IMR-90 (cell line): ENCODE measurements at regions not wholly inside any gene's neighbourhood (a gene's known extent, or its start where the extent isn't known, plus 50 kb on each side); places are given as distances from the start of the nearest gene placed in this dataset.
A peak's percentile ranks its signal among the peaks of the same experiment; 100 is the strongest.

Source experiments
- ATAC-seq: fragments of 200-7000 bp; cut with Tn5 transposase; 2 replicates; pipeline ENCODE4 v1.9.1; 2020; ENCODE audit warnings: low read depth, mild to moderate bottlenecking, moderate library complexity
- BruUV-seq: library from RNA; stranded (reverse); fragments of 400-500 nt; replicated peaks from 2 replicates; lab custom pipeline; 2021; lab: Mats Ljungman, UMichigan
- CTCF ChIA-PET: fragments of 300-600 bp; formaldehyde crosslinking; extraction: SDS; loops from one replicate; lab custom pipeline; 2021; ENCODE audit warnings: antibody characterized with exemption; lab: Yijun Ruan, JAX
- POLR2A ChIA-PET: fragments of 300-600 bp; sonication (Branson Sonifier 250); formaldehyde crosslinking; loops from one replicate; lab custom pipeline; 2022; ENCODE audit warnings: antibody characterized with exemption; ENCODE audit not compliant: unreplicated experiment; lab: Charles Lee
- DNase-seq: peaks from one replicate; pipeline ENCODE4 v3.0.0; 2013
- H2AFZ ChIP-seq: replicated peaks from 2 replicates; pipeline ENCODE3; 2013; ENCODE audit warnings: low read length, mild to moderate bottlenecking; ENCODE audit not compliant: poor library complexity
- H2AK5ac ChIP-seq: 2 replicates; pipeline ENCODE4 v1.6.1; 2013; ENCODE audit warnings: low read depth, low read length, inconsistent platforms
- H2AK9ac ChIP-seq: replicated peaks from 2 replicates; pipeline ENCODE3; 2013; ENCODE audit warnings: mild to moderate bottlenecking, low read depth, low read length, moderate library complexity; ENCODE audit not compliant: poor library complexity
- H2BK120ac ChIP-seq: 2 replicates; pipeline ENCODE4 v1.6.1; 2013; ENCODE audit warnings: low read depth, low read length, inconsistent platforms
- H2BK15ac ChIP-seq: 3 replicates; pipeline ENCODE4 v1.6.1; 2013; ENCODE audit warnings: low read depth, low read length, inconsistent platforms
- H2BK20ac ChIP-seq: 2 replicates; pipeline ENCODE4 v1.6.1; 2013; ENCODE audit warnings: low read depth, mild to moderate bottlenecking, inconsistent platforms, low read length, moderate library complexity
- H2BK5ac ChIP-seq: 2 replicates; pipeline ENCODE4 v1.6.1; 2013; ENCODE audit warnings: mild to moderate bottlenecking, low read depth, low read length, inconsistent platforms; ENCODE audit not compliant: poor library complexity, severe bottlenecking
- H3K14ac ChIP-seq: replicated peaks from 2 replicates; pipeline ENCODE4 v1.6.1; 2013; ENCODE audit warnings: low read depth, low read length, inconsistent platforms
- H3K18ac ChIP-seq: 2 replicates; pipeline ENCODE4 v1.6.1; 2013; ENCODE audit warnings: low read depth, low read length, control low read depth
- H3K23ac ChIP-seq: 2 replicates; pipeline ENCODE4 v1.6.1; 2013; ENCODE audit warnings: low read depth, low read length, inconsistent platforms
- H3K27ac ChIP-seq: 2 replicates; pipeline ENCODE4 v1.5.1; 2013; ENCODE audit warnings: mild to moderate bottlenecking, control low read depth, low read length; ENCODE audit not compliant: insufficient read depth
- H3K27me3 ChIP-seq: 2 replicates; pipeline ENCODE4 v1.6.1; 2013; ENCODE audit warnings: low read length; ENCODE audit not compliant: control insufficient read depth, insufficient read depth
- H3K36me3 ChIP-seq: 2 replicates; pipeline ENCODE4 v1.6.1; 2013; ENCODE audit warnings: low read length, mixed read lengths; ENCODE audit not compliant: control insufficient read depth, insufficient read depth
- H3K4ac ChIP-seq: 2 replicates; pipeline ENCODE4 v1.6.1; 2013; ENCODE audit warnings: low read depth, low read length, inconsistent platforms
- H3K4me1 ChIP-seq: 2 replicates; pipeline ENCODE4 v1.6.1; 2013; ENCODE audit warnings: low read length, mixed read lengths; ENCODE audit not compliant: control insufficient read depth, insufficient read depth
- H3K4me2 ChIP-seq: 2 replicates; pipeline ENCODE4 v1.6.1; 2013; ENCODE audit warnings: low read depth, mild to moderate bottlenecking, control low read depth, low read length, moderate library complexity
- H3K4me3 ChIP-seq: 2 replicates; pipeline ENCODE4 v1.5.1; 2013; ENCODE audit warnings: low read depth, mild to moderate bottlenecking, control low read depth, low read length, moderate library complexity; ENCODE audit not compliant: insufficient read depth
- H3K56ac ChIP-seq: 2 replicates; pipeline ENCODE4 v1.6.1; 2013; ENCODE audit warnings: low read length, inconsistent platforms; ENCODE audit not compliant: insufficient read depth; ENCODE audit errors: extremely low read depth
- H3K79me1 ChIP-seq, 2 experiments: 2 replicates each; pipeline ENCODE4 v1.6.1; 2013; ENCODE audit warnings: low read length in 2 of 2, inconsistent platforms in 1 of 2, low read depth in 1 of 2
- H3K9ac ChIP-seq: 2 replicates; pipeline ENCODE4 v1.6.1; 2013; ENCODE audit warnings: low read depth, low read length, control low read depth
- H3K9me1 ChIP-seq: 2 replicates; pipeline ENCODE4 v1.6.1; 2013; ENCODE audit warnings: low read length, inconsistent platforms; ENCODE audit not compliant: insufficient read depth
- H3K9me3 ChIP-seq: 2 replicates; pipeline ENCODE4 v1.6.1; 2013; ENCODE audit warnings: low read length; ENCODE audit not compliant: control insufficient read depth, insufficient read depth
- H4K20me1 ChIP-seq: 2 replicates; pipeline ENCODE4 v1.6.1; 2013; ENCODE audit warnings: low read length, inconsistent platforms; ENCODE audit not compliant: insufficient read depth
- H4K5ac ChIP-seq: 2 replicates; pipeline ENCODE4 v1.6.1; 2013; ENCODE audit warnings: mild to moderate bottlenecking, low read depth, low read length, control low read depth
- H4K8ac ChIP-seq, 2 experiments: 2 replicates each; pipeline ENCODE4 v1.6.1; 2013; ENCODE audit warnings: low read depth in 2 of 2, low read length in 2 of 2, control low read depth in 1 of 2, inconsistent platforms in 1 of 2
- H4K91ac ChIP-seq: 2 replicates; pipeline ENCODE4 v1.6.1; 2013; ENCODE audit warnings: low read depth, low read length, inconsistent platforms; ENCODE audit not compliant: insufficient read depth
- FOS ChIP-seq: fragments of 150-350 bp; IDR thresholded peaks from 2 replicates; pipeline ENCODE4 v1.6.1; 2016; ENCODE audit warnings: low read depth, low read length
- MAFK ChIP-seq: IDR thresholded peaks from 2 replicates; pipeline ENCODE4 v1.6.1; 2012; ENCODE audit warnings: low read depth, low read length, improper control_type of control experiment
- WGBS, 2 experiments: methylation state at CpG; one replicate each; pipeline versions ENCODE4 v1.1.5 to v1.1.7; 2013; ENCODE audit warnings: missing lambda C conversion rate in 2 of 2; ENCODE audit not compliant: insufficient read length in 1 of 2; ENCODE audit errors: extremely low coverage in 2 of 2; 5-methylcytosine and 5-hydroxymethylcytosine counted together
- dilution Hi-C: fragments of 300-500 bp; cut with HindIII; formaldehyde crosslinking; loops from one replicate; pipeline ENCODE4 v1.14.3; 2018; ENCODE audit warnings: low sequenced_read_pairs; ENCODE audit not compliant: unreplicated experiment
- in situ Hi-C: fragments of 300-500 bp; cut with MboI; formaldehyde crosslinking; loops from 3 replicates; pipeline ENCODE4 v1.14.3; 2019; ENCODE audit warnings: low sequenced_read_pairs, inconsistent platforms, mixed read lengths
- intact Hi-C: fragments of 100-400 bp; cut with micrococcal nuclease; formaldehyde crosslinking; loops from 2 replicates; pipeline ENCODE4 v1.10.0; 2022

GRCh38 chr3:74217467-74217866 lies 397.0 kb downstream of the CNTN3 start:
- Histone ChIP-seq H3K4me1 (no peaks in the 10 kb centered on the region), H3K56ac (no peak overlapping the region), H3K27me3 (no peaks in the 10 kb centered on the region), H3K9me3 (no peaks in the 10 kb centered on the region), H2BK5ac (no peak overlapping the region), H2AFZ (no peak overlapping the region), H3K36me3 (no peaks in the 10 kb centered on the region), H3K79me1 (no peaks in the 10 kb centered on the region), H2BK20ac (no peak overlapping the region), H3K9ac (no peak overlapping the region), H3K4me3 (no peak overlapping the region), H4K5ac (no peak overlapping the region), H3K27ac (no peak overlapping the region), H3K4ac (no peak overlapping the region), H2AK9ac (no peak overlapping the region), H4K91ac (no peak overlapping the region), H3K9me1 (no peaks in the 10 kb centered on the region), H2BK15ac (no peak overlapping the region), H3K14ac (no peak overlapping the region), H4K20me1 (no peaks in the 10 kb centered on the region), H4K8ac (no peak overlapping the region), H2AK5ac (no peak overlapping the region), H3K18ac (no peak overlapping the region), H2BK120ac (no peak overlapping the region), H3K23ac (no peak overlapping the region), H3K4me2 (no peak overlapping the region)
- no TSS peak for BruUV-seq
- ATAC-seq (no peak), DNase-seq (no peak)
- TF ChIP-seq FOS (no peak), MAFK (peak; percentile 87)
- dilution Hi-C loops, result no loop called here
- in situ Hi-C loops, result no loop called here
- intact Hi-C loops, result no loop called here
- ChIA-PET POLR2A (no interaction called here), CTCF (no interaction called here)
- WGBS, 2 experiments, result no CpG with 5 or more reads among the region's 3 CpGs
